ENCODE measurements at regions not wholly inside any gene's neighbourhood (a gene's known extent, or its start where the extent isn't known, plus 50 kb on each side); places are given as distances from the start of the nearest gene placed in this dataset.
"Not testable (repeated sequence)": the region's sequence is repeated elsewhere in the genome, so short reads cannot be mapped to it uniquely, and the experiment has no call there.

GRCh38 chr5:99543841-99544240 is 615.0 kb upstream of the CHD1 start:
- Histone ChIP-seq H3K4me3 (ENCODE audit: low read length in 3 of 3) (no peak overlapping the region), H3K9me3 (ENCODE audit: control insufficient read depth in 3 of 3, low read length in 3 of 3) (no peaks in the 10 kb centered on the region), H3K27ac (ENCODE audit: low read depth, low read length) (no peak overlapping the region), H3K27me3 (ENCODE audit: control insufficient read depth in 3 of 3, insufficient read depth in 3 of 3, low read length in 3 of 3) (no peaks in the 10 kb centered on the region), H3K36me3 (ENCODE audit: control insufficient read depth in 3 of 3, insufficient read depth in 3 of 3, low read length in 3 of 3) (no peaks in the 10 kb centered on the region), H3K9ac (ENCODE audit: low read depth in 1 of 3, low read length in 3 of 3) (no peak overlapping the region), H3K4me1 (ENCODE audit: control insufficient read depth in 3 of 3, insufficient read depth in 3 of 3, low read length in 3 of 3) (no peaks in the 10 kb centered on the region)

GRCh38 chr5:99534241-99534640 is 605.4 kb upstream of the CHD1 start:
- not testable (repeated sequence) for H3K4me3 ChIP-seq (ENCODE audit: low read length in 3 of 3); H3K4me1 ChIP-seq (ENCODE audit: control insufficient read depth in 3 of 3, insufficient read depth in 3 of 3, low read length in 3 of 3); H3K36me3 ChIP-seq (ENCODE audit: control insufficient read depth in 3 of 3, insufficient read depth in 3 of 3, low read length in 3 of 3); H3K9ac ChIP-seq (ENCODE audit: low read depth in 1 of 3, low read length in 3 of 3); H3K27me3 ChIP-seq (ENCODE audit: control insufficient read depth in 3 of 3, insufficient read depth in 3 of 3, low read length in 3 of 3); H3K27ac ChIP-seq (ENCODE audit: low read depth, low read length); H3K9me3 ChIP-seq (ENCODE audit: control insufficient read depth in 3 of 3, low read length in 3 of 3)

- H3K4me3 ChIP-seq (ENCODE audit: low read length in 3 of 3); H3K9me3 ChIP-seq (ENCODE audit: control insufficient read depth in 3 of 3, low read length in 3 of 3); H3K4me1 ChIP-seq (ENCODE audit: control insufficient read depth in 3 of 3, insufficient read depth in 3 of 3, low read length in 3 of 3); H3K9ac ChIP-seq (ENCODE audit: low read depth in 1 of 3, low read length in 3 of 3); H3K27ac ChIP-seq (ENCODE audit: low read depth, low read length); H3K36me3 ChIP-seq (ENCODE audit: control insufficient read depth in 3 of 3, insufficient read depth in 3 of 3, low read length in 3 of 3); H3K27me3 ChIP-seq (ENCODE audit: control insufficient read depth in 3 of 3, insufficient read depth in 3 of 3, low read length in 3 of 3): not testable (repeated sequence)
Measured at GRCh38 chr5:99521666-99522065, 592.9 kb upstream of the CHD1 start.

GRCh38 chr5:99515864-99516490 is 587.2 kb upstream of the CHD1 start:
- H3K27me3 ChIP-seq (ENCODE audit: control insufficient read depth in 3 of 3, insufficient read depth in 3 of 3, low read length in 3 of 3); H3K9me3 ChIP-seq (ENCODE audit: control insufficient read depth in 3 of 3, low read length in 3 of 3); H3K4me1 ChIP-seq (ENCODE audit: control insufficient read depth in 3 of 3, insufficient read depth in 3 of 3, low read length in 3 of 3); H3K27ac ChIP-seq (ENCODE audit: low read depth, low read length); H3K4me3 ChIP-seq (ENCODE audit: low read length in 3 of 3); H3K36me3 ChIP-seq (ENCODE audit: control insufficient read depth in 3 of 3, insufficient read depth in 3 of 3, low read length in 3 of 3); H3K9ac ChIP-seq (ENCODE audit: low read depth in 1 of 3, low read length in 3 of 3): not testable (repeated sequence)

- not testable (repeated sequence) for H3K4me1 ChIP-seq (ENCODE audit: control insufficient read depth in 3 of 3, insufficient read depth in 3 of 3, low read length in 3 of 3); H3K27me3 ChIP-seq (ENCODE audit: control insufficient read depth in 3 of 3, insufficient read depth in 3 of 3, low read length in 3 of 3); H3K4me3 ChIP-seq (ENCODE audit: low read length in 3 of 3)
Measured at GRCh38 chr5:99510237-99510866, 581.5 kb upstream of the CHD1 start.

GRCh38 chr5:99509064-99509463 is 580.3 kb upstream of the CHD1 start:
- H3K9ac ChIP-seq (ENCODE audit: low read depth in 1 of 3, low read length in 3 of 3); H3K27me3 ChIP-seq (ENCODE audit: control insufficient read depth in 3 of 3, insufficient read depth in 3 of 3, low read length in 3 of 3): not testable (repeated sequence)

More at GRCh38 chr5:99510237-99510866, 581.5 kb upstream of the CHD1 start:
- not testable (repeated sequence) for H3K9ac ChIP-seq (ENCODE audit: low read depth in 1 of 3, low read length in 3 of 3); H3K9me3 ChIP-seq (ENCODE audit: control insufficient read depth in 3 of 3, low read length in 3 of 3); H3K27ac ChIP-seq (ENCODE audit: low read depth, low read length); H3K36me3 ChIP-seq (ENCODE audit: control insufficient read depth in 3 of 3, insufficient read depth in 3 of 3, low read length in 3 of 3)

GRCh38 chr5:99495456-99495855 is 566.6 kb upstream of the CHD1 start:
- not testable (repeated sequence) for H3K9me3 ChIP-seq (ENCODE audit: control insufficient read depth in 3 of 3, low read length in 3 of 3); H3K4me1 ChIP-seq (ENCODE audit: control insufficient read depth in 3 of 3, insufficient read depth in 3 of 3, low read length in 3 of 3); H3K9ac ChIP-seq (ENCODE audit: low read depth in 1 of 3, low read length in 3 of 3); H3K27me3 ChIP-seq (ENCODE audit: control insufficient read depth in 3 of 3, insufficient read depth in 3 of 3, low read length in 3 of 3); H3K36me3 ChIP-seq (ENCODE audit: control insufficient read depth in 3 of 3, insufficient read depth in 3 of 3, low read length in 3 of 3); H3K4me3 ChIP-seq (ENCODE audit: low read length in 3 of 3); H3K27ac ChIP-seq (ENCODE audit: low read depth, low read length)

More at GRCh38 chr5:99509064-99509463, 580.3 kb upstream of the CHD1 start:
- not testable (repeated sequence) for H3K36me3 ChIP-seq (ENCODE audit: control insufficient read depth in 3 of 3, insufficient read depth in 3 of 3, low read length in 3 of 3); H3K9me3 ChIP-seq (ENCODE audit: control insufficient read depth in 3 of 3, low read length in 3 of 3); H3K4me1 ChIP-seq (ENCODE audit: control insufficient read depth in 3 of 3, insufficient read depth in 3 of 3, low read length in 3 of 3); H3K27ac ChIP-seq (ENCODE audit: low read depth, low read length); H3K4me3 ChIP-seq (ENCODE audit: low read length in 3 of 3)

- H3K27me3 ChIP-seq (ENCODE audit: control insufficient read depth in 3 of 3, insufficient read depth in 3 of 3, low read length in 3 of 3); H3K27ac ChIP-seq (ENCODE audit: low read depth, low read length); H3K36me3 ChIP-seq (ENCODE audit: control insufficient read depth in 3 of 3, insufficient read depth in 3 of 3, low read length in 3 of 3); H3K9ac ChIP-seq (ENCODE audit: low read depth in 1 of 3, low read length in 3 of 3); H3K4me3 ChIP-seq (ENCODE audit: low read length in 3 of 3); H3K4me1 ChIP-seq (ENCODE audit: control insufficient read depth in 3 of 3, insufficient read depth in 3 of 3, low read length in 3 of 3); H3K9me3 ChIP-seq (ENCODE audit: control insufficient read depth in 3 of 3, low read length in 3 of 3): not testable (repeated sequence)
Measured at GRCh38 chr5:99478450-99478849, 549.6 kb upstream of the CHD1 start.

GRCh38 chr5:99473328-99473727 is 544.5 kb upstream of the CHD1 start:
- H3K9ac ChIP-seq (ENCODE audit: low read depth in 1 of 3, low read length in 3 of 3); H3K36me3 ChIP-seq (ENCODE audit: control insufficient read depth in 3 of 3, insufficient read depth in 3 of 3, low read length in 3 of 3); H3K9me3 ChIP-seq (ENCODE audit: control insufficient read depth in 3 of 3, low read length in 3 of 3); H3K27ac ChIP-seq (ENCODE audit: low read depth, low read length); H3K4me1 ChIP-seq (ENCODE audit: control insufficient read depth in 3 of 3, insufficient read depth in 3 of 3, low read length in 3 of 3); H3K27me3 ChIP-seq (ENCODE audit: control insufficient read depth in 3 of 3, insufficient read depth in 3 of 3, low read length in 3 of 3); H3K4me3 ChIP-seq (ENCODE audit: low read length in 3 of 3): not testable (repeated sequence)

GRCh38 chr5:99471726-99472125 is 542.9 kb upstream of the CHD1 start:
- not testable (repeated sequence) for H3K4me3 ChIP-seq (ENCODE audit: low read length in 3 of 3); H3K4me1 ChIP-seq (ENCODE audit: control insufficient read depth in 3 of 3, insufficient read depth in 3 of 3, low read length in 3 of 3); H3K36me3 ChIP-seq (ENCODE audit: control insufficient read depth in 3 of 3, insufficient read depth in 3 of 3, low read length in 3 of 3); H3K27ac ChIP-seq (ENCODE audit: low read depth, low read length); H3K9me3 ChIP-seq (ENCODE audit: control insufficient read depth in 3 of 3, low read length in 3 of 3); H3K27me3 ChIP-seq (ENCODE audit: control insufficient read depth in 3 of 3, insufficient read depth in 3 of 3, low read length in 3 of 3); H3K9ac ChIP-seq (ENCODE audit: low read depth in 1 of 3, low read length in 3 of 3)
